ENCODE measurements at regions not wholly inside any gene's neighbourhood (a gene's known extent, or its start where the extent isn't known, plus 50 kb on each side); places are given as distances from the start of the nearest gene placed in this dataset.

DNA sequence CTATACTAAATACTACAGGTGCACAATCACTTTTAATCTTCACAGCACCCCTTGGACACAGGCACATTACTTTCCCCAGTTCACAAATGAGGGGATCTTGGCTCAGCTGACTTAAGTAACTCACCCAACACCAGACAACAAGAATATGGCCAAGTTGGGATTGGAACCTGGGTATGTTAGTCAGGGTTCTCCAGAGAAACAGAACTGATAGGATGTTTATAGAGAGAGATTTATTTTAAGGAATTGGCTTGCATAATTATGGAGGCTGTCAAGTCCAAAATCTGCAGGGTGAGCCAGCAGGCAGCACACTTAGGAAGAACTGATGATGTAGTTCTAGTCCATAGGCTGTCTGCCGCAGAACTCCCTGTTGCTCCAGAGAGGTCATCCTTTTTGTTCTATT is 312.9 kb downstream of the MAN2A1 start:
- TF ChIP-seq, protein P1, sequence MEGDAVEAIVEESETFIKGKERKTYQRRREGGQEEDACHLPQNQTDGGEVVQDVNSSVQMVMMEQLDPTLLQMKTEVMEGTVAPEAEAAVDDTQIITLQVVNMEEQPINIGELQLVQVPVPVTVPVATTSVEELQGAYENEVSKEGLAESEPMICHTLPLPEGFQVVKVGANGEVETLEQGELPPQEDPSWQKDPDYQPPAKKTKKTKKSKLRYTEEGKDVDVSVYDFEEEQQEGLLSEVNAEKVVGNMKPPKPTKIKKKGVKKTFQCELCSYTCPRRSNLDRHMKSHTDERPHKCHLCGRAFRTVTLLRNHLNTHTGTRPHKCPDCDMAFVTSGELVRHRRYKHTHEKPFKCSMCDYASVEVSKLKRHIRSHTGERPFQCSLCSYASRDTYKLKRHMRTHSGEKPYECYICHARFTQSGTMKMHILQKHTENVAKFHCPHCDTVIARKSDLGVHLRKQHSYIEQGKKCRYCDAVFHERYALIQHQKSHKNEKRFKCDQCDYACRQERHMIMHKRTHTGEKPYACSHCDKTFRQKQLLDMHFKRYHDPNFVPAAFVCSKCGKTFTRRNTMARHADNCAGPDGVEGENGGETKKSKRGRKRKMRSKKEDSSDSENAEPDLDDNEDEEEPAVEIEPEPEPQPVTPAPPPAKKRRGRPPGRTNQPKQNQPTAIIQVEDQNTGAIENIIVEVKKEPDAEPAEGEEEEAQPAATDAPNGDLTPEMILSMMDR (IDR thresholded peaks at IDR 0.05) = no peak
- TF ChIP-seq RFX5 (IDR thresholded peaks at IDR 0.05) (no peak), MYC (IDR thresholded peaks at IDR 0.05; ENCODE audit: borderline replicate concordance, low read length) (no peak), MAFK (IDR thresholded peaks at IDR 0.05; ENCODE audit: partially characterized antibody) (no peak), POLR2A (IDR thresholded peaks at IDR 0.05; ENCODE audit: low read length) (no peak)
